Mesendoderm (in vitro differentiated cells): ENCODE measurements at regions not wholly inside any gene's neighbourhood (a gene's known extent, or its start where the extent isn't known, plus 50 kb on each side); places are given as distances from the start of the nearest gene placed in this dataset.

ENCODE experiments used
- DNase-seq: peaks from one replicate; pipeline ENCODE4 v3.0.0; 2013
- H2AK5ac ChIP-seq: 2 replicates; pipeline ENCODE4 v1.6.1; 2013; ENCODE audit warnings: low read length, inconsistent platforms
- H2BK120ac ChIP-seq: 2 replicates; pipeline ENCODE4 v1.6.1; 2013; ENCODE audit warnings: low read depth, mild to moderate bottlenecking, low read length, moderate library complexity, mixed read lengths
- H2BK15ac ChIP-seq: replicated peaks from 2 replicates; pipeline ENCODE4 v1.6.1; 2013; ENCODE audit warnings: low read depth, mild to moderate bottlenecking, moderate library complexity
- H2BK5ac ChIP-seq: 2 replicates; pipeline ENCODE4 v1.6.1; 2013; ENCODE audit warnings: low read length, inconsistent platforms
- H3K18ac ChIP-seq: 2 replicates; pipeline ENCODE4 v1.6.1; 2013; ENCODE audit warnings: mild to moderate bottlenecking, low read length, mixed read lengths
- H3K23ac ChIP-seq: one replicate; pipeline ENCODE4 v1.6.1; 2013; ENCODE audit warnings: low read length
- H3K27ac ChIP-seq: 2 replicates; pipeline ENCODE4 v1.5.1; 2013; ENCODE audit warnings: low read depth, mild to moderate bottlenecking, inconsistent platforms, low read length, moderate library complexity
- H3K27me3 ChIP-seq: 2 replicates; pipeline ENCODE4 v1.6.1; 2013; ENCODE audit warnings: low read length, control low read depth, mild to moderate bottlenecking, inconsistent platforms; ENCODE audit not compliant: insufficient read depth, poor library complexity
- H3K36me3 ChIP-seq: 2 replicates; pipeline ENCODE4 v1.6.1; 2013; ENCODE audit warnings: low read length, inconsistent platforms; ENCODE audit not compliant: control insufficient read depth, insufficient read depth
- H3K4ac ChIP-seq: one replicate; pipeline ENCODE4 v1.6.1; 2013; ENCODE audit warnings: low read depth, mild to moderate bottlenecking, low read length, moderate library complexity
- H3K4me1 ChIP-seq: 2 replicates; pipeline ENCODE4 v1.6.1; 2013; ENCODE audit warnings: low read depth, low read length, inconsistent platforms; ENCODE audit not compliant: control insufficient read depth
- H3K4me2 ChIP-seq: 2 replicates; pipeline ENCODE4 v1.6.1; 2013; ENCODE audit warnings: low read length
- H3K4me3 ChIP-seq: 2 replicates; pipeline ENCODE4 v1.5.1; 2013; ENCODE audit warnings: mild to moderate bottlenecking, low read length
- H3K56ac ChIP-seq: one replicate; pipeline ENCODE4 v1.6.1; 2013; ENCODE audit warnings: low read length
- H3K79me1 ChIP-seq: 2 replicates; pipeline ENCODE4 v1.6.1; 2013; ENCODE audit warnings: low read length, inconsistent platforms
- H3K79me2 ChIP-seq: 2 replicates; pipeline ENCODE4 v1.6.1; 2013; ENCODE audit warnings: mild to moderate bottlenecking, low read length; ENCODE audit not compliant: control insufficient read depth, insufficient read depth
- H3K9ac ChIP-seq: 2 replicates; pipeline ENCODE4 v1.6.1; 2013; ENCODE audit warnings: low read length, inconsistent platforms
- H4K5ac ChIP-seq: one replicate; pipeline ENCODE4 v1.6.1; 2013; ENCODE audit warnings: low read length
- H4K8ac ChIP-seq: one replicate; pipeline ENCODE4 v1.6.1; 2013; ENCODE audit warnings: low read depth, mild to moderate bottlenecking, control low read depth, low read length, moderate library complexity
- WGBS: extraction: QIAGEN DNeasy Blood & Tissue Kit; methylation state at CpG from one replicate; pipeline ENCODE4 v1.1.7; 2013; ENCODE audit warnings: low lambda C conversion rate, missing lambda C conversion rate; ENCODE audit not compliant: insufficient coverage; ENCODE audit errors: extremely low coverage; 5-methylcytosine and 5-hydroxymethylcytosine counted together

DNA sequence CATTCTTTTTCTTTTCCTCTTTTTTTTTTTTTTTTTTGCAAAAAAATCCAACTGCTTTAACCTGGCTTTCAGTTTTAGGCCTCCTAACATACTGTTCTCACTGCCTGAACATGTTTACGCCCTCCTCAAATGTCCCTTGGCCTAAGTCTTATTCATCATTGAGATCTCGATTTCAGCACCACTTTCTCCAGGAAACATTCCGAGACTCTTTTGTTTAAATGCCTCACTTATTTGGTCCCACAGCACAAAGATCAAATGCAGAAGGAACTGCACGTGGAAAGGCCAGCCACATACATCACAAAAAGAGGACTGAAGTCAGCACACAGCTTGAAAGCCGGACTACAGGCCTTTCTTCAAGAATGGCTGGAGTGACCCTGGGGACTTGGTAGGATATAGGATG, 79.2 kb upstream of the POMP start:
- H3K79me2 ChIP-seq: no peaks in the 10 kb centered on the region
- H2BK120ac ChIP-seq: no peak overlapping the region
- H3K27me3 ChIP-seq: no peaks in the 10 kb centered on the region
- DNase-seq: no peak
- no peak overlapping the region for H3K4me2 ChIP-seq
- H2BK15ac ChIP-seq: no peak overlapping the region
- no peak overlapping the region for H3K4ac ChIP-seq
- H3K4me3 ChIP-seq: no peak overlapping the region
- no peaks in the 10 kb centered on the region for H3K4me1 ChIP-seq
- no peaks in the 10 kb centered on the region for H3K79me1 ChIP-seq
- H2BK5ac ChIP-seq: no peak overlapping the region
- H3K27ac ChIP-seq: no peak overlapping the region
- no peak overlapping the region for H3K23ac ChIP-seq
- H4K5ac ChIP-seq: no peak overlapping the region
- no peak overlapping the region for H4K8ac ChIP-seq
- no CpG with 5 or more reads among the region's 5 CpGs for WGBS
- H3K36me3 ChIP-seq: no peaks in the 10 kb centered on the region
- no peak overlapping the region for H3K56ac ChIP-seq
- H3K18ac ChIP-seq: no peak overlapping the region
- no peak overlapping the region for H2AK5ac ChIP-seq
- H3K9ac ChIP-seq: no peak overlapping the region

DNA sequence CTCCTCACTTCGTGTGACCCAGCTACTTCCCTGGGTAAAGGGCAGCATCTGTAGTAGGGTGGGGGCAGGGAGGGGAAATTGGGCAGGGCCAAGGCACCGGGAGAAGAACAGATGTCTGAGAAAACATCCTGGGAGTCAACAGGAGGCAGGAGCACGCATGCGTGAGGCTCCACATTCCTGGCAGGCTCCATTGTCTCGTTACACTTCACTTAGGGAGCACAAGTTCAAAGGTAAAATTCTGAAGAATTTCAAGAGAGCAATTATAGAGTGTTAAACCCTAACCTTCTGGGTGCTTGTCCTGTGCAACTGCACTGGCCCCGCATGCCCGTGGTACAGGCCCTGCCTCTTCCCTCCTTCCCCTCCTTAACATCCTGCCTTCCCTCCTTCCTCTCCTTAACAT, 79.6 kb upstream of the POMP start:
- Histone ChIP-seq H3K27me3 (no peaks in the 10 kb centered on the region), H2BK5ac (no peak overlapping the region), H3K9ac (no peak overlapping the region), H2BK15ac (no peak overlapping the region), H3K4me1 (no peaks in the 10 kb centered on the region), H3K18ac (no peak overlapping the region), H4K5ac (no peak overlapping the region), H3K27ac (no peak overlapping the region), H3K56ac (no peak overlapping the region), H3K4ac (no peak overlapping the region), H3K23ac (no peak overlapping the region), H2BK120ac (no peak overlapping the region), H3K79me1 (no peaks in the 10 kb centered on the region), H2AK5ac (no peak overlapping the region), H4K8ac (no peak overlapping the region), H3K4me3 (no peak overlapping the region), H3K36me3 (no peaks in the 10 kb centered on the region), H3K79me2 (no peaks in the 10 kb centered on the region), H3K4me2 (no peak overlapping the region)
- peak; percentile 62 for DNase-seq
- no CpG with 5 or more reads among the region's 7 CpGs for WGBS

DNA sequence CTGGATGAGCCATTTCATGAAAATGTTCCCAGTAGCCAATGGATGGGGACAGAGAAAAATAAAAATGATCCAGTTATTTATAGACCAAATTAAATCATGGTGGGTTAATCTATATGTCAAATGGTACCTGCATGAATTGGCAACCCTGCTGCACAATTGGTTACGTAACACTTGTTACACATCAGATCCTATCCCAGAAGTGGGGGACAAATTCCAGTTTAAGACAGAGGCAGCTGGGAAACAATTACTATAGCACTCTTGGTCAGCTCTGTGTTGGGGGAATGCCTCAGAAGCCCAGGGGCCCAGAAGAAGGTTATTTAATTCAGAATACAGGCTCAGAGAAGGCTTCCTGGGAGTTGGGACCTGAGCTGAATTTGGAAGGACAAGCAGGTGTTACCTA, 81.1 kb upstream of the FLT1 start:
- no peak overlapping the region for H3K4me3 ChIP-seq
- H3K27me3 ChIP-seq: no peaks in the 10 kb centered on the region
- H2BK120ac ChIP-seq: no peak overlapping the region
- H2BK15ac ChIP-seq: no peak overlapping the region
- H3K79me2 ChIP-seq: no peaks in the 10 kb centered on the region
- no peak overlapping the region for H2AK5ac ChIP-seq
- no peak overlapping the region for H3K4ac ChIP-seq
- H3K79me1 ChIP-seq: no peaks in the 10 kb centered on the region
- no peak overlapping the region for H3K4me2 ChIP-seq
- no peak overlapping the region for H3K27ac ChIP-seq
- no peak overlapping the region for H3K56ac ChIP-seq
- no peak overlapping the region for H4K5ac ChIP-seq
- no peak for DNase-seq
- no peak overlapping the region for H3K18ac ChIP-seq
- H3K36me3 ChIP-seq: no peaks in the 10 kb centered on the region
- no peak overlapping the region for H4K8ac ChIP-seq
- no CpG with 5 or more reads among the region's 1 CpG for WGBS
- H3K4me1 ChIP-seq: no peaks in the 10 kb centered on the region
- no peak overlapping the region for H3K9ac ChIP-seq
- H2BK5ac ChIP-seq: no peak overlapping the region
- H3K23ac ChIP-seq: no peak overlapping the region

DNA sequence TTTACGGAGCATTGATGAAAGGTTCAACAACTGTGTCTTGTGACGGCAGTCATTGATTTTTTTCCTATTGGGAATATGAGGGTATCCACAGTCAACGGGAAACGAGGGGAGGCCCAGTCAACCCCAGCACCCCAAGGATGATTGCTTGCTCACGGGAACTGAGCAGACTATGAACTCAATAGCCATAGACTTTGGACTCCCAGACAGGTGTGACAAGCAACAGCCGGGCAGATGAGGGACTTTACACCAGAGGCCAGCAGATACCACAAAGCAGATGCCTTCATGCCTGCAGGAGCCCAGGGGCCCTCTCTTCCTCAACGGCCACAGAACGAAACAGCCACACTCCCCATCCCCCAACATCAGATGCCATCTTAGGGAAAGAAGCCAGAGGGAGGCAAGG, 80.3 kb upstream of the FLT1 start:
- Histone ChIP-seq H3K27me3 (no peaks in the 10 kb centered on the region), H3K9ac (no peak overlapping the region), H3K79me2 (no peaks in the 10 kb centered on the region), H3K27ac (no peak overlapping the region), H2BK15ac (no peak overlapping the region), H3K18ac (no peak overlapping the region), H2AK5ac (no peak overlapping the region), H2BK120ac (no peak overlapping the region), H3K56ac (no peak overlapping the region), H4K5ac (no peak overlapping the region), H4K8ac (no peak overlapping the region), H3K4me1 (no peaks in the 10 kb centered on the region), H3K36me3 (no peaks in the 10 kb centered on the region), H3K4me3 (no peak overlapping the region), H3K23ac (no peak overlapping the region), H2BK5ac (no peak overlapping the region), H3K79me1 (no peaks in the 10 kb centered on the region), H3K4ac (no peak overlapping the region), H3K4me2 (no peak overlapping the region)
- DNase-seq: no peak
- no CpG with 5 or more reads among the region's 8 CpGs for WGBS

DNA sequence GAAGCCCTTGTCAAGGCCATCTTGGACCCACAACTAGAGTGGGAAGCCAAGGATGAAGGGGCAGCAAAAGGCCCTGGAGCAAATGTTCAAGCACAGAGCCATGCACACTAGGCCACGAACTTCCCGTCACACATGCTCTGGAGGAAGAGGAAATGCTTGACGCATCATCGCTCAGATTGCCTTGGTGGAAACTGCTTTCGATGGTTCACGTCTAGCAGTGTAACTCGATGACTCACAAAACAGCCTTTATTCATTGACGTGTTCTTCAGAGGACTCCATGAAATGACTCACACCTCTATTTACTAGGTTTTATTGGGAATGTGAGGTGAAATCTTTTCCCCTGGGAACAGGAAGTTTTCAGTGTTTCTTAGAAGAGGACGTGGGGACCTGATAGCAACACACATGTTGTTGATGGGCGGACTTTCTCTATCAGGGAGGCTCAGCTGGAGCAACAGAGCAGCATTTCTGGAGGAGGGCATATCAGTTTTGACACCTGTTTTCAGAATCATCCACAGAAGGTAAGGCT, 79.8 kb upstream of the FLT1 start:
- H3K27ac ChIP-seq: no peak overlapping the region
- WGBS: no CpG with 5 or more reads among the region's 10 CpGs

DNA sequence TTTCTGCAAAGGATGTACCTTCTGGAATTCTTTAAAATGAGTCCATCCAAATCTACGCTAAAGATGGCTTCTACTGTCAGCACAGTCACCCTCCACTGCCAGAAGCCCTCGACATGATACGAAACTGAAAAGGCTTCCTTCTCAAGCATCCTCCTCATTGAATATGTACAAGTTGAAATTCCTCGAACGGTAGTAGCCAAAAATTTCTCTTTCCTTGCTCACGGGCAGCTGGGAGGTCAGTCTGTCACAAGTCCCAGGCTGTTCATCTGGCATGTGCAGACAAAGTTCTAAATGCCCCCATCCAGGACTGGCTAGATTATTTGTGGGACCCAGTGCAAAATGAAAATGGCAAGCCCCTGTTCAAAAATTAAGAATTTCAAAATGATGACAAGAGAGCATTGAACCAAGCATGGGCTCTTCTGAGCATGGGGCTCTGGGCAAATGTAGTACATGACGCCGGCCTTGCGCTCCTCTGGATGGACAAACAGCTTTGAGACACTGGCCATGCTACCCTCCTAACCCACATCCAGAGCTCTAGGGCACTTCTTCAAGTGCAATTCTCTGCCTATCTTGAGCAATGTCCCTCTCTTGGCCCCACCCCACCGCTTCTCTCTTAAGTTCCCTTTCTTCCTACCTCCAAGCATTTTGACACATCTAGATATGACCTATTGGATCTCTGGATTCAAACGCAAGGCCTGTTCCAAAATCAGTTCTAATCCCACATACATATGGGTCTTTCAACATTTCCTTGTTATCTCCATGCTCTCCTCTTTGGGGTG, 78.9 kb upstream of the FLT1 start:
- H3K36me3 ChIP-seq: no peaks in the 10 kb centered on the region
- H3K4me2 ChIP-seq: no peak overlapping the region
- no peak overlapping the region for H3K27ac ChIP-seq
- H3K27me3 ChIP-seq: no peaks in the 10 kb centered on the region
- no peak overlapping the region for H2AK5ac ChIP-seq
- no peak for DNase-seq
- no peak overlapping the region for H3K9ac ChIP-seq
- no peak overlapping the region for H4K5ac ChIP-seq
- no peak overlapping the region for H3K4me3 ChIP-seq
- H2BK5ac ChIP-seq: no peak overlapping the region
- H4K8ac ChIP-seq: no peak overlapping the region
- WGBS: no CpG with 5 or more reads among the region's 11 CpGs
- H2BK120ac ChIP-seq: no peak overlapping the region
- H3K56ac ChIP-seq: no peak overlapping the region
- no peaks in the 10 kb centered on the region for H3K79me1 ChIP-seq
- no peaks in the 10 kb centered on the region for H3K4me1 ChIP-seq
- no peaks in the 10 kb centered on the region for H3K79me2 ChIP-seq
- no peak overlapping the region for H3K18ac ChIP-seq
- no peak overlapping the region for H3K23ac ChIP-seq
- no peak overlapping the region for H2BK15ac ChIP-seq
- no peak overlapping the region for H3K4ac ChIP-seq

More for the DNA sequence above, 79.8 kb upstream of the FLT1 start:
- no peak overlapping the region for H3K23ac ChIP-seq
- H2AK5ac ChIP-seq: no peak overlapping the region
- H3K4ac ChIP-seq: no peak overlapping the region
- H3K4me1 ChIP-seq: no peaks in the 10 kb centered on the region
- no peak overlapping the region for H2BK120ac ChIP-seq
- H3K4me2 ChIP-seq: no peak overlapping the region
- H4K8ac ChIP-seq: no peak overlapping the region
- H2BK5ac ChIP-seq: no peak overlapping the region
- H3K79me2 ChIP-seq: no peaks in the 10 kb centered on the region
- no peak overlapping the region for H2BK15ac ChIP-seq
- no peak overlapping the region for H3K4me3 ChIP-seq
- H3K9ac ChIP-seq: no peak overlapping the region
- H3K56ac ChIP-seq: no peak overlapping the region
- H4K5ac ChIP-seq: no peak overlapping the region
- H3K27me3 ChIP-seq: no peaks in the 10 kb centered on the region
- H3K79me1 ChIP-seq: no peaks in the 10 kb centered on the region
- no peaks in the 10 kb centered on the region for H3K36me3 ChIP-seq
- no peak overlapping the region for H3K18ac ChIP-seq
- peak; percentile 30 for DNase-seq
